ENCODE measurements at regions not wholly inside any gene's neighbourhood (a gene's known extent, or its start where the extent isn't known, plus 50 kb on each side); places are given as distances from the start of the nearest gene placed in this dataset.

DNA sequence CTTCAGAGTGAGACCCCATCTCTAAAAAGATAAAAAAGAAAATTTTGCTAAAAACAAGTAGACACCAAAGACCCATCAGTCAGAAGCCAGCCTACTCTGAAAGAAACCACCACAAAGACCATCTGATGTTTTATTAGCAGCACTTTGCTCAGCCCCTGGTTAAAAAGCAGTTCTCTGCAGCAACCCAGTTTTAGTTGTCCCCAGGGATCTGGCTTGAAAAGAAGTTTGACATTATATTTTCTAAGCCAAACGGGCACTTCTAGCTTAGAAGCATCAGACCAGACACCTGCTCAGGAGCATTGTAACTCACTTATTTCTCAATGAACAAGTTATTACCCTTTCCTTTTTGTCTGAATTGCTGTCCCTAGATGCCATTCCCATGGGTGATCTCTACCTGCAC lies 164.2 kb upstream of the ETAA1 start:
- TF ChIP-seq, protein P1, sequence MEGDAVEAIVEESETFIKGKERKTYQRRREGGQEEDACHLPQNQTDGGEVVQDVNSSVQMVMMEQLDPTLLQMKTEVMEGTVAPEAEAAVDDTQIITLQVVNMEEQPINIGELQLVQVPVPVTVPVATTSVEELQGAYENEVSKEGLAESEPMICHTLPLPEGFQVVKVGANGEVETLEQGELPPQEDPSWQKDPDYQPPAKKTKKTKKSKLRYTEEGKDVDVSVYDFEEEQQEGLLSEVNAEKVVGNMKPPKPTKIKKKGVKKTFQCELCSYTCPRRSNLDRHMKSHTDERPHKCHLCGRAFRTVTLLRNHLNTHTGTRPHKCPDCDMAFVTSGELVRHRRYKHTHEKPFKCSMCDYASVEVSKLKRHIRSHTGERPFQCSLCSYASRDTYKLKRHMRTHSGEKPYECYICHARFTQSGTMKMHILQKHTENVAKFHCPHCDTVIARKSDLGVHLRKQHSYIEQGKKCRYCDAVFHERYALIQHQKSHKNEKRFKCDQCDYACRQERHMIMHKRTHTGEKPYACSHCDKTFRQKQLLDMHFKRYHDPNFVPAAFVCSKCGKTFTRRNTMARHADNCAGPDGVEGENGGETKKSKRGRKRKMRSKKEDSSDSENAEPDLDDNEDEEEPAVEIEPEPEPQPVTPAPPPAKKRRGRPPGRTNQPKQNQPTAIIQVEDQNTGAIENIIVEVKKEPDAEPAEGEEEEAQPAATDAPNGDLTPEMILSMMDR (IDR thresholded peaks at IDR 0.05) = no peak
- TF ChIP-seq POLR2A (IDR thresholded peaks at IDR 0.05) = no peak
